SK-N-SH (cell line): ENCODE measurements at regions not wholly inside any gene's neighbourhood (a gene's known extent, or its start where the extent isn't known, plus 50 kb on each side); places are given as distances from the start of the nearest gene placed in this dataset.

Source experiments
- EZH2phosphoT487 ChIP-seq: fragments of 200-600 bp; sonication (generic); IDR thresholded peaks from 2 replicates; pipeline ENCODE4 v1.6.1; 2017; ENCODE audit warnings: low read depth, mixed run types, mild to moderate bottlenecking, antibody characterized with exemption, moderate library complexity, borderline replicate concordance
- FOSL2 ChIP-seq: IDR thresholded peaks from 2 replicates; pipeline ENCODE4 v1.4.0; 2012; ENCODE audit warnings: low read depth, mild to moderate bottlenecking, moderate library complexity, borderline replicate concordance
- FOXJ3 ChIP-seq: sonication (generic); formaldehyde crosslinking; IDR thresholded peaks from 2 replicates; pipeline ENCODE4 v1.5.1; 2020; ENCODE audit warnings: mild to moderate bottlenecking, missing genetic modification reagents
- JUND ChIP-seq: IDR thresholded peaks from 2 replicates; pipeline ENCODE4 v1.4.0; 2012
- MXI1 ChIP-seq: IDR thresholded peaks from 2 replicates; pipeline ENCODE4 v1.6.1; 2012; ENCODE audit warnings: mild to moderate bottlenecking, low read depth, low read length, improper control_type of control experiment
- NRF1 ChIP-seq: IDR thresholded peaks from 2 replicates; pipeline ENCODE4 v1.6.1; 2012; ENCODE audit warnings: low read depth, mild to moderate bottlenecking, low read length
- POLR2AphosphoS5 ChIP-seq: IDR thresholded peaks from 2 replicates; pipeline ENCODE4 v1.6.1; 2012; ENCODE audit warnings: low read depth, low read length
- RAD21 ChIP-seq: IDR thresholded peaks from 2 replicates; pipeline ENCODE4 v1.6.1; 2012; ENCODE audit warnings: mild to moderate bottlenecking, low read length
- YY1 ChIP-seq: IDR thresholded peaks from 2 replicates; pipeline ENCODE4 v1.4.0; 2012; ENCODE audit warnings: low read depth, mild to moderate bottlenecking
- TF ChIP-seq, protein P1 (sequence below): fragments of 200-600 bp; sonication (generic); IDR thresholded peaks from 2 replicates; pipeline ENCODE4 v1.6.1; 2017; ENCODE audit warnings: antibody characterized with exemption, mild to moderate bottlenecking, moderate library complexity
- TF ChIP-seq, protein P2 (sequence below): IDR thresholded peaks from 2 replicates; pipeline ENCODE4 v1.6.1; 2012; ENCODE audit warnings: mild to moderate bottlenecking, low read depth, low read length, moderate library complexity
- TF ChIP-seq, protein P3 (sequence below): IDR thresholded peaks from 2 replicates; pipeline ENCODE4 v1.4.0; 2012; ENCODE audit warnings: low read depth

- TF ChIP-seq FOXJ3 = no peak
- TF ChIP-seq, protein P1, sequence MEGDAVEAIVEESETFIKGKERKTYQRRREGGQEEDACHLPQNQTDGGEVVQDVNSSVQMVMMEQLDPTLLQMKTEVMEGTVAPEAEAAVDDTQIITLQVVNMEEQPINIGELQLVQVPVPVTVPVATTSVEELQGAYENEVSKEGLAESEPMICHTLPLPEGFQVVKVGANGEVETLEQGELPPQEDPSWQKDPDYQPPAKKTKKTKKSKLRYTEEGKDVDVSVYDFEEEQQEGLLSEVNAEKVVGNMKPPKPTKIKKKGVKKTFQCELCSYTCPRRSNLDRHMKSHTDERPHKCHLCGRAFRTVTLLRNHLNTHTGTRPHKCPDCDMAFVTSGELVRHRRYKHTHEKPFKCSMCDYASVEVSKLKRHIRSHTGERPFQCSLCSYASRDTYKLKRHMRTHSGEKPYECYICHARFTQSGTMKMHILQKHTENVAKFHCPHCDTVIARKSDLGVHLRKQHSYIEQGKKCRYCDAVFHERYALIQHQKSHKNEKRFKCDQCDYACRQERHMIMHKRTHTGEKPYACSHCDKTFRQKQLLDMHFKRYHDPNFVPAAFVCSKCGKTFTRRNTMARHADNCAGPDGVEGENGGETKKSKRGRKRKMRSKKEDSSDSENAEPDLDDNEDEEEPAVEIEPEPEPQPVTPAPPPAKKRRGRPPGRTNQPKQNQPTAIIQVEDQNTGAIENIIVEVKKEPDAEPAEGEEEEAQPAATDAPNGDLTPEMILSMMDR = no peak
- TF ChIP-seq RAD21 = no peak
- TF ChIP-seq EZH2phosphoT487 = no peak
- no peak for TF ChIP-seq FOSL2
- TF ChIP-seq, protein P2, sequence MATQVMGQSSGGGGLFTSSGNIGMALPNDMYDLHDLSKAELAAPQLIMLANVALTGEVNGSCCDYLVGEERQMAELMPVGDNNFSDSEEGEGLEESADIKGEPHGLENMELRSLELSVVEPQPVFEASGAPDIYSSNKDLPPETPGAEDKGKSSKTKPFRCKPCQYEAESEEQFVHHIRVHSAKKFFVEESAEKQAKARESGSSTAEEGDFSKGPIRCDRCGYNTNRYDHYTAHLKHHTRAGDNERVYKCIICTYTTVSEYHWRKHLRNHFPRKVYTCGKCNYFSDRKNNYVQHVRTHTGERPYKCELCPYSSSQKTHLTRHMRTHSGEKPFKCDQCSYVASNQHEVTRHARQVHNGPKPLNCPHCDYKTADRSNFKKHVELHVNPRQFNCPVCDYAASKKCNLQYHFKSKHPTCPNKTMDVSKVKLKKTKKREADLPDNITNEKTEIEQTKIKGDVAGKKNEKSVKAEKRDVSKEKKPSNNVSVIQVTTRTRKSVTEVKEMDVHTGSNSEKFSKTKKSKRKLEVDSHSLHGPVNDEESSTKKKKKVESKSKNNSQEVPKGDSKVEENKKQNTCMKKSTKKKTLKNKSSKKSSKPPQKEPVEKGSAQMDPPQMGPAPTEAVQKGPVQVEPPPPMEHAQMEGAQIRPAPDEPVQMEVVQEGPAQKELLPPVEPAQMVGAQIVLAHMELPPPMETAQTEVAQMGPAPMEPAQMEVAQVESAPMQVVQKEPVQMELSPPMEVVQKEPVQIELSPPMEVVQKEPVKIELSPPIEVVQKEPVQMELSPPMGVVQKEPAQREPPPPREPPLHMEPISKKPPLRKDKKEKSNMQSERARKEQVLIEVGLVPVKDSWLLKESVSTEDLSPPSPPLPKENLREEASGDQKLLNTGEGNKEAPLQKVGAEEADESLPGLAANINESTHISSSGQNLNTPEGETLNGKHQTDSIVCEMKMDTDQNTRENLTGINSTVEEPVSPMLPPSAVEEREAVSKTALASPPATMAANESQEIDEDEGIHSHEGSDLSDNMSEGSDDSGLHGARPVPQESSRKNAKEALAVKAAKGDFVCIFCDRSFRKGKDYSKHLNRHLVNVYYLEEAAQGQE = no peak
- no peak for TF ChIP-seq POLR2AphosphoS5
- TF ChIP-seq, protein P3, sequence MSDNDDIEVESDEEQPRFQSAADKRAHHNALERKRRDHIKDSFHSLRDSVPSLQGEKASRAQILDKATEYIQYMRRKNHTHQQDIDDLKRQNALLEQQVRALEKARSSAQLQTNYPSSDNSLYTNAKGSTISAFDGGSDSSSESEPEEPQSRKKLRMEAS = no peak
- no peak for TF ChIP-seq MXI1
- no peak for TF ChIP-seq NRF1
- no peak for TF ChIP-seq YY1
- TF ChIP-seq JUND = no peak
Observed at GRCh38 chrX:34879346-34879745, 63.2 kb upstream of the FAM47B start.
